NCI-H2029 treated with DMSO at 0.1 percent for 48 hours (cell line): ENCODE measurements at regions not wholly inside any gene's neighbourhood (a gene's known extent, or its start where the extent isn't known, plus 50 kb on each side); places are given as distances from the start of the nearest gene placed in this dataset.

ENCODE experiments used
- DNase-seq: peaks from one replicate; lab custom pipeline; 2025; lab: John Stamatoyannopoulos, UW

- DNase-seq, result no peak
Observed at GRCh38 chr6:71124340-71124739, 164.3 kb upstream of the OGFRL1 start.

GRCh38 chr6:71125216-71125615 is 163.4 kb upstream of the OGFRL1 start:
- no peak for DNase-seq

- no peak for DNase-seq
Observed at GRCh38 chr6:71126506-71126905, 162.1 kb upstream of the OGFRL1 start.

- no peak for DNase-seq
Observed at GRCh38 chr6:71127374-71127773, 161.2 kb upstream of the OGFRL1 start.

GRCh38 chr6:71130277-71130676 is 158.3 kb upstream of the OGFRL1 start:
- DNase-seq, result no peak

DNA sequence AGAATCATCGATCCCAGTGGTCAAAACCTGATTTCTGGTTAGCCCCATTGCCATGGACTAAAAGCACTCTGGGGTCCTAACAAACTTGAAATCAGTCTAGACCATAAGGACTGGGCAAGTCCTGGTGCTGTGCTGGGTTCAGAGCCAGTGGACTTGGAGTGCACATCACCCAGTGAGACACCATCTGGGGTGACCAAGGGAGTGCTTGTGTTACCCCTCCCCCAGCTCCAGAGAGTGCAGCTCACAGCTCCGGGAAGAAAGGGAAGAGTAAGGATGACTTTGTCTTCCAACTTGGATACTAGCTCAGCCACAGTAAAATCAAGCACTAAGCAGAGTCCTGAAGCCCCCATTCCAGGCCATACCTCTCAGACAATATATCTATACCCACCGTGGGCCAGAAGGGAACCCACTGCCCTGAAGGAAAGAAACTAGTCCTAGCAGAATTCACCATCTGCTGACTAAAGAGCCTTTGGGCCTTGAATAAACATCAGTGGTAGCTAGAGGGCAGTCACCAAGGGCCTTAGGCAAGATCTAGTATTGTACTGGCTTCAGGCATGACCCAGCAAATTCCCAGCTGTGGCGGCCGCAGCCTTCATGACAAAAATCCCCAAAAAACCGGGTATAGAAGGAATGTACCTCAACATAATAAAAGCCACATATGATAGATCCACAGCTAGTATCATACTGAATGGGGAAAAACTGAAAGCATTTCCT is 153.5 kb upstream of the OGFRL1 start:
- no peak for DNase-seq

GRCh38 chr6:71137973-71138372 is 150.6 kb upstream of the OGFRL1 start:
- no peak for DNase-seq

DNA sequence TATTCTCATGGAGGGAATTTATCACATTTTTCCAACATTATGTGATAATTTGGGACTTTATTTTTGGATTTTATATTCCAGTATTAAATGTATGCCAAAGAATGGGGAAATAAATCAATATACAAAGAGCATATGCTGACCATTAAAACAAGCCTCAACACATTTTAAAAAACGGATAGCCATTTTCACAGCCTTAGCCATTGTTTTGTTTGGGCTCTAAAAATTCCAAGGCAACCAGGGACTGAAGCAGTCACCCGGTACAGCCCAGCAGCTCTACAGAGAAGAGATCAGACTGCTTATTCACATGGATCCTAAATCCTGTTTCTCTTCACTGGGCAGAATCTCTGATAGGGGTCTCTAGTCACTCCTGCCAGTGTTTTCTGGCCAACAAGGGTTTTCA is 150.2 kb upstream of the OGFRL1 start:
- DNase-seq, result no peak

- DNase-seq, result no peak
Observed at GRCh38 chr6:71139249-71139648, 149.4 kb upstream of the OGFRL1 start.

GRCh38 chr6:71153755-71154325 is 134.8 kb upstream of the OGFRL1 start:
- no peak for DNase-seq

DNA sequence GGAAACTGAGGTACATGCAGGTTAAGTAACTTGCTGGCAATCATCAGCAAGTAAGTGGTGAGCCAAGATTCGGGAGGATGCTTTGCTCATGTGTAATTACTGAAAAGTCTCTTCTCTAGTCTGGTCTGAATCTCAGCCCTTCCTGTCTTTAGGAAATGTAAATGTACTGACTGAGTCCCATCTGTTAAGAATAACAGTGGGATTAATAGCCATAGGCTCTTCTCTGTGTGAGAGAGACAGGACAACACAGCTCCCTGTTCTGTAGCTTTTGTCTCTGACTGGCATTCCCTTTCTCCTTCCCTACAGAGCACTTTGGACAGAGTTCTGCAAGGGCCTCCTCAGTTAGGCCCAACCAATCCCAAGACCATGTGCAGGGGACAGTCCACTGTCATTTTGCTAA is 131.3 kb upstream of the OGFRL1 start:
- DNase-seq, result no peak

DNA sequence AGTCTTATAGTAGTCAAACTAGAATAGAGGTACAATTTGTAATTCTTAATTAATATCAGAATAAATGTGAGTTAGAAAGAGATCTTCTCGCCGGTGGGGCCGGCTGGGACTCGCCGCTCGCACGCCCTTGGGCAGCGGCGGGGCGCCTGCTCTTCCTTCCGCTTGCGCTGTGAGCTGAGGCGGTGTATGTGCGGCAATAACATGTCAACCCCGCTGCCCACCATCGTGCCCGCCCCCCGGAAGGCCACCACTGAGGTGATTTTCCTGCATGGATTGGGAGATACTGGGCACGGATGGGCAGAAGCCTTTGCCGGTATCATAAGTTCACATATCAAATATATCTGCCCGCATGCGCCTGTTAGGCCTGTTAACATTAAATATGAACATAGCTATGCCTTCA is 123.7 kb upstream of the OGFRL1 start:
- no peak for DNase-seq

GRCh38 chr6:71168233-71168765 is 120.3 kb upstream of the OGFRL1 start:
- DNase-seq, result no peak

GRCh38 chr6:71171497-71172070 is 117.0 kb upstream of the OGFRL1 start:
- no peak for DNase-seq

- no peak for DNase-seq
Observed at GRCh38 chr6:71179249-71179885, 109.2 kb upstream of the OGFRL1 start.

DNA sequence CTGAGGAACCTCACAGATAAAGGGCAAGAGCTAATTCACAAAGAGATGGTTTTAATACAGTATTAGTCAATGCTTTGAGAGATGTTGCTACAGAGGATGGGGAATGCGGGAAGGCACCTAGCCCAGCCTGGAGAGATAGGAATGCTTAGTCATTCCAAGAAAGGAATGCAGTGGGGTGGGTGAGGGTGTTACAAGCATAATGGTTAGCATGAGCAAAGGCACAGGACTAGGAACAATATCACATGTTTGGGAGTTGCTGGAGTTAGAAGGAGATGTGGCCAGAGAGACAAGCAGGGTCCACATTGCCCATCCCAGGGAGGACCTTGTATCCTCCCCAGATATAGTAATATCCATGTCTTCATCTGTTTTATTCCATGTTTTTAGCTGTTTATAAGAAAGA is 107.0 kb upstream of the OGFRL1 start:
- no peak for DNase-seq

GRCh38 chr6:71187141-71187540 is 101.5 kb upstream of the OGFRL1 start:
- no peak for DNase-seq

GRCh38 chr6:71190809-71191208 is 97.8 kb upstream of the OGFRL1 start:
- no peak for DNase-seq

GRCh38 chr6:71194724-71195123 is 93.9 kb upstream of the OGFRL1 start:
- DNase-seq, result no peak

GRCh38 chr6:71197267-71197666 is 91.3 kb upstream of the OGFRL1 start:
- no peak for DNase-seq

- DNase-seq, result no peak
Observed at GRCh38 chr6:71197780-71198179, 90.8 kb upstream of the OGFRL1 start.

- DNase-seq, result no peak
Observed at GRCh38 chr6:71198908-71199307, 89.7 kb upstream of the OGFRL1 start.

DNA sequence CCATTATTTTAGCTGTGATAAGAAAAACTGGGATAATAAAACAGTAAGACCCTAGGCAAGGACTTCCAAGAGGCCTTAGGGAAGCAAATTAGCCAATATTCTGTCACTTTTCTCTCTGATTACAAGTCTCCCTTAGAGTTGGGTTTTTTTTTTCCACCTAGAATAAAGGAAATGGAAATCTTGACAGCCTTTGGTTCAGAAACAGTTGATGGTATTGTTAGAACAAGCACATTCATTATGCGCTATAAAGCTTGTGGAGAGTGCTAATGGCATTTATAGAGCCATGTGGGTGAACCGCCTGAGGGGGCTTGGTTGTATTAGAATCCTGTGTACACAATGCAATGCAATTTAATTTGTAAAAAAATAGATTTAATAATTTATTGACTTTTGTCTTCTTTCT is 88.9 kb upstream of the OGFRL1 start:
- DNase-seq, result no peak
